Pancreas (tissue), 10 donors: ENCODE measurements at regions not wholly inside any gene's neighbourhood (a gene's known extent, or its start where the extent isn't known, plus 50 kb on each side); places are given as distances from the start of the nearest gene placed in this dataset.
A peak's percentile ranks its signal among the peaks of the same experiment; 100 is the strongest.
"Not testable (repeated sequence)": the region's sequence is repeated elsewhere in the genome, so short reads cannot be mapped to it uniquely, and the experiment has no call there.

Experiments used
- ATAC-seq, 4 donors: fragments of 200-7000 bp; cut with Tn5 transposase; one replicate each; pipeline versions ENCODE4 v1.8.0 to v1.9.1; 2020; ENCODE audit warnings: mild to moderate bottlenecking in 4 of 4, moderate library complexity in 4 of 4
- DNase-seq, 6 donors: peaks; one replicate each; pipeline ENCODE4 v3.0.0-alpha.2; 2020
- FAIRE-seq: peaks from 2 replicates; lab custom pipeline; 2012; peaks lifted over from hg19 to GRCh38; lab: Jason Lieb, UNC
- H3K27ac ChIP-seq, 4 donors: fragments of 200-600 bp; sonication (generic); 1 replicate in 3 of 4; 2 replicates in 1 of 4; pipeline versions ENCODE4 v1.5.0 to v1.8.0; 2020
- H3K27me3 ChIP-seq, 4 donors: fragments of 200-600 bp; one replicate each; pipeline ENCODE4 v1.8.0; 2021
- H3K36me3 ChIP-seq, 3 donors: fragments of 200-600 bp; sonication (generic) in 1 of 3; one replicate each; pipeline versions ENCODE4 v1.5.0 to v1.8.0; 2020 to 2021
- H3K4me1 ChIP-seq, 3 donors: fragments of 200-600 bp; one replicate each; pipeline ENCODE4 v1.8.0; 2021
- H3K4me3 ChIP-seq, 4 donors: fragments of 200-600 bp; sonication (generic) in 2 of 4; one replicate each; pipeline versions ENCODE4 v1.5.0 to v1.8.0; 2020 to 2021
- H3K9me3 ChIP-seq, 4 donors: fragments of 200-600 bp; one replicate each; pipeline ENCODE4 v1.8.0; 2021
- WGBS, 2 donors: extraction: QIAGEN DNeasy Blood & Tissue Kit; methylation state at CpG; one replicate each; pipeline ENCODE4 v1.1.7; 2013; 5-methylcytosine and 5-hydroxymethylcytosine counted together
- intact Hi-C, 3 donors: fragments of 100-400 bp; cut with DNase I; formaldehyde crosslinking; loops; one replicate each; pipeline versions ENCODE4 v1.11.1 to v1.14.2; 2022
- TF ChIP-seq, protein P1 (sequence below), 4 donors: fragments of 200-600 bp; sonication (generic) in 3 of 4; IDR thresholded peaks; one replicate each; pipeline versions ENCODE4 v1.5.0 to v1.8.0; 2021; ENCODE audit warnings: antibody characterized with exemption in 4 of 4
- donor health status: healthy with polysubstance abuse.
- donor health status: DM: no; HTN: no; CAD: no; lungs with moderate emphysema.
- donor health status: DM: no; HTN: no; CAD: no.
- donor health status: control.
- donor health status: control.
- donor health status: Bipolar disorder and iron deficiency.
- donor health status: DM: yes; HTN: yes; CAD: no.
- donor health status: DM: no; HTN: no; CAD: no.
- donor health status: DM: no; HTN: no; CAD: no.
- donor health status: DM: yes; HTN: yes; CAD: no.

DNA sequence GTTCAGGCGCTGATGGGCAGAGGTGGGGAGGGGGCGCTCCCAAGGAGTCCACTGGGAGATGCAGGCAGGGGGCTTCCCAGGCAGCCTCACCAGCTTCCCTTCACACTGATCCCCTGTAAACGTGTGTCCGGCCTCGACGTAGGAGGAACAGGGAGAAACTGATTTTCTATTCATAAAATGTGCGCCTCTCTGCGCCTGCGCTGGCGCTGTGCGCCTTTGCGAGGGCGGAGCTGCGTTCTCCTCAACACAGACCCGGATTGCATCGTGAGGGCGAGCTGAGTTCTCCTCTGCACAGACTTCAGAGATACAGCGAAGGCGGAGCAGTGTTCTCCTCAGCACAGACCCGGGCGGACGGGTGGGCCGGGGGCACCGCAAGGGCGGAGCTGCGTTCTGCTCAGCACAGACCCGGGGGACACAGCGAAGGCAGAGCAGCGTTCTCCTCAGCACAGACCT lies 259.1 kb downstream of the GOLGA6L6 start:
- ATAC-seq, DNase-seq: not testable (repeated sequence)
- WGBS, 2 donors: 75 to 77% methylated on average over 29 of the region's 29 CpGs

GRCh38 chr15:20281567-20282275 lies 259.9 kb downstream of the GOLGA6L6 start:
- H3K27me3 ChIP-seq, H3K27ac ChIP-seq, intact Hi-C loops, H3K4me1 ChIP-seq, H3K9me3 ChIP-seq, ATAC-seq, H3K36me3 ChIP-seq, DNase-seq, H3K4me3 ChIP-seq, FAIRE-seq: not testable (repeated sequence)
- 53 to 66% methylated on average over 7 of the region's 7 CpGs for WGBS, 2 donors

More for the DNA sequence above, 259.1 kb downstream of the GOLGA6L6 start:
- H3K4me1 ChIP-seq, H3K27me3 ChIP-seq, H3K36me3 ChIP-seq, FAIRE-seq, H3K9me3 ChIP-seq, H3K4me3 ChIP-seq, H3K27ac ChIP-seq, intact Hi-C loops: not testable (repeated sequence)

DNA sequence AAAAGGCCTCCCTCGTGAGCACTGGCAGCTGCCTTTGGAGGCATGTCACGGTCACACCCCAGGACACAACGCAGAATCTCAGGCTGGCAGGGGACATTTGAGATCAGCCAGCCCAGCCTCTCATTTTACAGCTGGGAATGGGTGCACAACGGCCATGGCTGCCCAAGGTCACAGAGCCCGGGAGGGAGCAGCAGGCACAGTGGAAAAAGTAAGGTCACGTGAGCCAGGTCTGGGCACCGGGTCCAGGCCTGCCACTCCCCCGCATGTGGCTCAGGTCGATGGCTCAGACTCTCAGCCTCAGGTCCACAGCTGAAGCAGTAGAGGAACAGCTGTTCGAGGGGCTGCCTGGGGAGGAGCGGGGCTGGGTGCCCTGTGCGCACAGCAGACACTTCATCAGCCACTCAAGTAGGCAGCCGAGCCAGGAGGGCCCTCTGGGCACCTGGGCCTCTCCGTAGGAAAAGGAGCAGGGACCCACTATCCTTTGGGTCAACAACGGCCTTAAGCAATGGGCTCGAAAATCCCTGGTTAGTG lies 260.6 kb downstream of the GOLGA6L6 start:
- FAIRE-seq (no peak), DNase-seq (peak in 1 of 6 donors; percentile 85), ATAC-seq (peak in 1 of 4 donors; percentile 34)
- peaks cover 0 to 9% (median 0%) of the 10 kb centered on the region in 4 donors for H3K27me3 ChIP-seq
- TF ChIP-seq, protein P1, sequence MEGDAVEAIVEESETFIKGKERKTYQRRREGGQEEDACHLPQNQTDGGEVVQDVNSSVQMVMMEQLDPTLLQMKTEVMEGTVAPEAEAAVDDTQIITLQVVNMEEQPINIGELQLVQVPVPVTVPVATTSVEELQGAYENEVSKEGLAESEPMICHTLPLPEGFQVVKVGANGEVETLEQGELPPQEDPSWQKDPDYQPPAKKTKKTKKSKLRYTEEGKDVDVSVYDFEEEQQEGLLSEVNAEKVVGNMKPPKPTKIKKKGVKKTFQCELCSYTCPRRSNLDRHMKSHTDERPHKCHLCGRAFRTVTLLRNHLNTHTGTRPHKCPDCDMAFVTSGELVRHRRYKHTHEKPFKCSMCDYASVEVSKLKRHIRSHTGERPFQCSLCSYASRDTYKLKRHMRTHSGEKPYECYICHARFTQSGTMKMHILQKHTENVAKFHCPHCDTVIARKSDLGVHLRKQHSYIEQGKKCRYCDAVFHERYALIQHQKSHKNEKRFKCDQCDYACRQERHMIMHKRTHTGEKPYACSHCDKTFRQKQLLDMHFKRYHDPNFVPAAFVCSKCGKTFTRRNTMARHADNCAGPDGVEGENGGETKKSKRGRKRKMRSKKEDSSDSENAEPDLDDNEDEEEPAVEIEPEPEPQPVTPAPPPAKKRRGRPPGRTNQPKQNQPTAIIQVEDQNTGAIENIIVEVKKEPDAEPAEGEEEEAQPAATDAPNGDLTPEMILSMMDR (IDR thresholded peaks at IDR 0.05): no peak
- no peaks in the 10 kb centered on the region for H3K9me3 ChIP-seq
- no peaks in the 10 kb centered on the region for H3K4me1 ChIP-seq
- H3K4me3 ChIP-seq: no peak overlapping the region
- no peaks in the 10 kb centered on the region for H3K36me3 ChIP-seq
- 60 to 68% methylated on average over 16 of the region's 16 CpGs for WGBS, 2 donors
- intact Hi-C loops: no loop called here
- H3K27ac ChIP-seq: no peak overlapping the region

DNA sequence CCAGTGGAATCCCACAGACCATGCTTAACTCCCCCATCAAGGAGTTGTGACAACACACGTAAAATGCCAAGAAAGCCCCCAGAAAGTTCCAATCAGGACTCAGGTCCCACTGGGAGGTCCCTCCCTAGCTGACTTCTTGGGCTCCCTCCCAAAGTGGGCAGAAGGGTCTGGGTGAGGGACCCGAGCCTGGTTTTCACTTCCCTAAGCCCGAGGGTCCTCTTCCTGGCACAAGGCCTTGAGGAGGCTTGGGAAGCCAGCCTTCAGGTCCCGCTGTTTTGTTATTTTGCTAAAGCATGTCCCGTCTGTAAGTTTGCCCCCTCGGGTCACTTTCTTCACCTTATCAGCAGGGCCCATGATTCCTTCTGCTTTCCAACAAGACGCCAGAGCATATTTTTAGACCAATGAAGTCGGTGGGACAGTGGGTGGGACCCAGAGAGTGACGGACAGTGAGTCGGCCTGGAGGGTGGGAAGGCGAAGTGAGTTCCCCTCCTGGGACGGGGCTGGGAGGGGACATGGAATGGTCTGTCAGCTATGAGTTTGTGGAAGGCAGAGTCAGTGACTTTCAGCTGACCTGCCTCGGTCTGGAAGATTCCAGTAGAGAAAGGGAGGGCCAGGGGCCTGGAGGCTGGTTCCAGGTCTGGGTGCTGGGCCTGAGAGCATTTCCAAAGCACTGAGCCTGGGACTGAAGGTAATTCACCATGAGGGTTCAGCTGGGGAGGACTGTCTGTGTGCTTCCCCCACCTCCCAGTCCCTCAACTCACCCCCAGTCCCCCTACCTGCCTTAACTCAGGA lies 261.3 kb downstream of the GOLGA6L6 start:
- H3K27me3 ChIP-seq, H3K4me1 ChIP-seq, H3K27ac ChIP-seq, H3K4me3 ChIP-seq, intact Hi-C loops, H3K9me3 ChIP-seq, DNase-seq, FAIRE-seq, H3K36me3 ChIP-seq: not testable (repeated sequence)
- 52 to 65% methylated on average over 13 of the region's 13 CpGs for WGBS, 2 donors
- peak in 1 of 4 donors; percentile 12 for ATAC-seq

- H3K27ac ChIP-seq, ATAC-seq, H3K9me3 ChIP-seq, intact Hi-C loops, H3K36me3 ChIP-seq, H3K4me1 ChIP-seq, H3K27me3 ChIP-seq, DNase-seq, H3K4me3 ChIP-seq, FAIRE-seq: not testable (repeated sequence)
- WGBS, 2 donors: 32 to 42% methylated on average over 4 of the region's 4 CpGs
Measured at GRCh38 chr15:20279056-20279455, 262.5 kb downstream of the GOLGA6L6 start.

GRCh38 chr15:20278376-20278775 lies 263.2 kb downstream of the GOLGA6L6 start:
- FAIRE-seq, DNase-seq, H3K27me3 ChIP-seq, ATAC-seq, H3K4me3 ChIP-seq, H3K36me3 ChIP-seq, intact Hi-C loops, H3K9me3 ChIP-seq, H3K4me1 ChIP-seq, H3K27ac ChIP-seq: not testable (repeated sequence)
- 15 to 18% methylated on average over 1 of the region's 1 CpG for WGBS, 2 donors

DNA sequence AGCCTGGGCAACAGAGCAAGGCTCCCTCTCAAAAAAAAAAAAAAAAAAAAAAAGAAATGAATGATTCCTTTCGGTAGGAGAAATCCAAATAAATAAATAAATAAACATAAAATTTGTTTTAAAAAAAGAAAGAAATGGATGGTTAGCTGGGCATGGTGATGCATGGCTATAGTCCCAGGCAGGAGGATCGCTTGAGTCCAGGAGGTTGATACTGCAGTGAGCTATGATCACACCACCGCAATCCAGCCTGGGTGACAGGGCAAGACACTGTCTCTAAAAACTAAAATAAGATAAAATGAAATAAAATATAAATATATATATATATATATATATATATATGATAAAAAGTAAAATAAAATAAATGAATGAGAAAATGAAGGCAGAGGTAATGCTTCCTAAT lies 264.1 kb downstream of the GOLGA6L6 start:
- H3K27ac ChIP-seq, FAIRE-seq, ATAC-seq, DNase-seq, H3K4me1 ChIP-seq, H3K36me3 ChIP-seq, H3K9me3 ChIP-seq, H3K4me3 ChIP-seq, intact Hi-C loops, H3K27me3 ChIP-seq: not testable (repeated sequence)
- 54 to 73% methylated on average over 3 of the region's 3 CpGs for WGBS, 2 donors

DNA sequence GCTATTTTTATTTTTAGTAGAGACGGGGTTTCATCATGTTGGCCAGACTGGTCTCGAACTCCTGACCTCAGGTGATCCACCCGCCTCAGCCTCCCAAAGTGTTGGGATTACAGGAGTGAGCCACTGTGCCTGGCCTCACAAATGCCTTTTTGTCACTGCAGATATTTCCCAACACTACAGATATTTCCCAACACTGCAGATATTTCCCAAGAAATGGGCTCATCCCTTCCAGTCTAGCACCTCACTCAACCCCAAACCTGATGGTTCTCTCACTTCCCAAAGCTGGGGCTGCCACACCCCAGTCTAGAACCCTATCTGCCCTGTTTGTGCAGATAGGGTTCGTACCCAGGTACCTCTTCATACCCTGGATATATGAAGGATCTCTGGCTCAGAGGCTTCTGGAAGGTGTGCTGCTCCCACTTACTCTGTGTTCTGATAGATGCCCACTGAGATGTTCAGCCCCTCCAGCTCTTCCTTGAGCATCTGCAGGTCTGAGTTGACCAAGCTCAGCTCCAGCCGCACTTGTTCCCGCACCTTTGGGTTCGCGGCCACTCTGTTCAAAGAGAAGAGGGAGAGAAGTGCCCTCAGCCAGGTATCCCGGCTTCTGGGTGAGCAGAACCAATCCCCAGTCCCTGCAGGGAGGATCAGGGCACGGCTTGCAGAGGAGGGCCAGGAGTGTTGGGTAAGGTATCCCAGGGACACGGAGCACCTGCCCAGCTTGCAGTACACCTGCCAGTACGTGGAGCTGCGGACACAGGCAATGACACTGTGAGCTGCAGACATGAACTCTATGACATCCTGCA lies 265.1 kb downstream of the GOLGA6L6 start:
- WGBS, 2 donors: 52 to 63% methylated on average over 13 of the region's 13 CpGs
- DNase-seq, H3K4me1 ChIP-seq, ATAC-seq, FAIRE-seq, H3K27me3 ChIP-seq, intact Hi-C loops, H3K27ac ChIP-seq, H3K9me3 ChIP-seq, H3K36me3 ChIP-seq, H3K4me3 ChIP-seq: not testable (repeated sequence)

GRCh38 chr15:20275373-20275967 lies 266.1 kb downstream of the GOLGA6L6 start:
- ATAC-seq, DNase-seq, intact Hi-C loops, H3K9me3 ChIP-seq, H3K27me3 ChIP-seq, H3K36me3 ChIP-seq, FAIRE-seq, H3K4me1 ChIP-seq, H3K27ac ChIP-seq, H3K4me3 ChIP-seq: not testable (repeated sequence)
- whole genome bisulfite sequencing, 2 donors: 31 to 49% methylated on average over 5 of the region's 5 CpGs
